ENCODE measurements at regions not wholly inside any gene's neighbourhood (a gene's known extent, or its start where the extent isn't known, plus 50 kb on each side); places are given as distances from the start of the nearest gene placed in this dataset.

GRCh38 chr6:12507636-12508035 lies 208.9 kb upstream of the PHACTR1 start:
- H3K9me3 ChIP-seq (ENCODE audit: insufficient read depth, low read length) = no peaks in the 10 kb centered on the region
- no peaks in the 10 kb centered on the region for H3K79me2 ChIP-seq (ENCODE audit: low read length)
- H2AFZ ChIP-seq (ENCODE audit: low read depth, low read length) = no peak overlapping the region
- no peak overlapping the region for H3K27ac ChIP-seq (ENCODE audit: low read length)
- H4K20me1 ChIP-seq (ENCODE audit: insufficient read depth, low read length) = no peaks in the 10 kb centered on the region
- no peaks in the 10 kb centered on the region for H3K36me3 ChIP-seq (replicated peaks; ENCODE audit: low read depth, low read length)
- no peak overlapping the region for H3K4me3 ChIP-seq (ENCODE audit: low read length)
- H3K4me1 ChIP-seq (ENCODE audit: low read length) = no peaks in the 10 kb centered on the region
- H3K27me3 ChIP-seq (ENCODE audit: low read depth, low read length) = 0 out of 2 replicates have a peak, but pooled peaks cover 6% of the 10 kb centered on the region
- H3K9ac ChIP-seq (ENCODE audit: low read length) = no peak overlapping the region
- H3K4me2 ChIP-seq (ENCODE audit: low read length) = no peak overlapping the region
- TF ChIP-seq CTCF (IDR thresholded peaks at IDR 0.05; ENCODE audit: low read depth, low read length) (no peak), EZH2phosphoT487 (IDR thresholded peaks at IDR 0.05; ENCODE audit: low read depth) (no peak)

- H4K20me1 ChIP-seq (ENCODE audit: insufficient read depth, low read length) = no peaks in the 10 kb centered on the region
- no peak overlapping the region for H3K9ac ChIP-seq (ENCODE audit: low read length)
- H3K9me3 ChIP-seq (ENCODE audit: insufficient read depth, low read length) = no peaks in the 10 kb centered on the region
- H3K27me3 ChIP-seq (ENCODE audit: low read depth, low read length) = 0 out of 2 replicates have a peak, but pooled peaks cover 6% of the 10 kb centered on the region
- H3K4me1 ChIP-seq (ENCODE audit: low read length) = no peaks in the 10 kb centered on the region
- H3K27ac ChIP-seq (ENCODE audit: low read length) = no peak overlapping the region
- H2AFZ ChIP-seq (ENCODE audit: low read depth, low read length) = no peak overlapping the region
- no peaks in the 10 kb centered on the region for H3K36me3 ChIP-seq (replicated peaks; ENCODE audit: low read depth, low read length)
- H3K4me2 ChIP-seq (ENCODE audit: low read length) = no peak overlapping the region
- H3K79me2 ChIP-seq (ENCODE audit: low read length) = no peaks in the 10 kb centered on the region
- H3K4me3 ChIP-seq (ENCODE audit: low read length) = no peak overlapping the region
- no peak for TF ChIP-seq EZH2phosphoT487 (IDR thresholded peaks at IDR 0.05; ENCODE audit: low read depth)
- TF ChIP-seq CTCF (IDR thresholded peaks at IDR 0.05; ENCODE audit: low read depth, low read length) = no peak
These were observed 208.0 kb upstream of the PHACTR1 start for GRCh38 chr6:12508553-12508952.

- Histone ChIP-seq H3K36me3 (replicated peaks; ENCODE audit: low read depth, low read length) (no peaks in the 10 kb centered on the region), H3K4me1 (ENCODE audit: low read length) (no peaks in the 10 kb centered on the region), H3K9ac (ENCODE audit: low read length) (no peak overlapping the region), H4K20me1 (ENCODE audit: insufficient read depth, low read length) (no peaks in the 10 kb centered on the region), H3K79me2 (ENCODE audit: low read length) (no peaks in the 10 kb centered on the region), H3K4me2 (ENCODE audit: low read length) (no peak overlapping the region), H3K27me3 (ENCODE audit: low read depth, low read length) (0 out of 2 replicates have a peak, but pooled peaks cover 6% of the 10 kb centered on the region), H2AFZ (ENCODE audit: low read depth, low read length) (no peak overlapping the region), H3K9me3 (ENCODE audit: insufficient read depth, low read length) (no peaks in the 10 kb centered on the region), H3K4me3 (ENCODE audit: low read length) (no peak overlapping the region), H3K27ac (ENCODE audit: low read length) (no peak overlapping the region)
- TF ChIP-seq CTCF (IDR thresholded peaks at IDR 0.05; ENCODE audit: low read depth, low read length) (no peak), EZH2phosphoT487 (IDR thresholded peaks at IDR 0.05; ENCODE audit: low read depth) (no peak)
These were observed 207.5 kb upstream of the PHACTR1 start for GRCh38 chr6:12509060-12509459.

- no peaks in the 10 kb centered on the region for H3K27me3 ChIP-seq (ENCODE audit: low read depth, low read length)
- H2AFZ ChIP-seq (ENCODE audit: low read depth, low read length) = no peak overlapping the region
- no peak overlapping the region for H3K9ac ChIP-seq (ENCODE audit: low read length)
- H3K79me2 ChIP-seq (ENCODE audit: low read length) = no peaks in the 10 kb centered on the region
- H3K27ac ChIP-seq (ENCODE audit: low read length) = no peak overlapping the region
- no peaks in the 10 kb centered on the region for H3K9me3 ChIP-seq (ENCODE audit: insufficient read depth, low read length)
- H3K4me1 ChIP-seq (ENCODE audit: low read length) = no peaks in the 10 kb centered on the region
- no peak for TF ChIP-seq EZH2phosphoT487 (IDR thresholded peaks at IDR 0.05; ENCODE audit: low read depth)
- TF ChIP-seq CTCF (IDR thresholded peaks at IDR 0.05; ENCODE audit: low read depth, low read length) = no peak
- no peak overlapping the region for H3K4me2 ChIP-seq (ENCODE audit: low read length)
- no peak overlapping the region for H3K4me3 ChIP-seq (ENCODE audit: low read length)
- H4K20me1 ChIP-seq (ENCODE audit: insufficient read depth, low read length) = no peaks in the 10 kb centered on the region
- H3K36me3 ChIP-seq (replicated peaks; ENCODE audit: low read depth, low read length) = no peaks in the 10 kb centered on the region
These were observed 200.5 kb upstream of the PHACTR1 start for GRCh38 chr6:12516070-12516469.
